ENCODE measurements at regions not wholly inside any gene's neighbourhood (a gene's known extent, or its start where the extent isn't known, plus 50 kb on each side); places are given as distances from the start of the nearest gene placed in this dataset.

- DNase-seq: no peak
Measured at GRCh38 chrX:42946544-42947194, 168.7 kb upstream of the PPP1R2C start.

- DNase-seq: peak; percentile 72
Measured at GRCh38 chrX:42948723-42949657, 171.0 kb upstream of the PPP1R2C start.

DNA sequence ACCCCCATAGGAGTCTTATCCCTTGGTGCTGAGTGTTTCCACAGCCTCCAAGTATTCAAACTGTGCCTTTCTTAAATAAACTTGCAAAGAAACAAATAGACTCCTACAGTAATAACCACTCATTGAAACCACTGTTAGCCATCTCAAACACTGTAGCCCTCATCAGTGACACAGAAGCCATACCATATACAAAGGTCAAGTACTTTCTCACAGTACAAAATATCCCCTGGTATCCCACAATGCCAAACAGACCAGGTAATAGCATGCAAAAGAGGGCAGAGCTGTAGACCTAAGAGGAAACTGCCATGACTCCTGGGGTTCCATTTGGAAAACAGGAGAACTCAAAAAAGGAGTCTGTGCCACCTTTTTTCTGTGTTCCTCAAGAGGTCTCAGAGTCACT is 173.8 kb upstream of the PPP1R2C start:
- no peak for DNase-seq

- no peak for DNase-seq
Measured at GRCh38 chrX:42952621-42953020, 174.7 kb upstream of the PPP1R2C start.

- no peak for DNase-seq
Measured at GRCh38 chrX:42954880-42955279, 176.9 kb upstream of the PPP1R2C start.

DNA sequence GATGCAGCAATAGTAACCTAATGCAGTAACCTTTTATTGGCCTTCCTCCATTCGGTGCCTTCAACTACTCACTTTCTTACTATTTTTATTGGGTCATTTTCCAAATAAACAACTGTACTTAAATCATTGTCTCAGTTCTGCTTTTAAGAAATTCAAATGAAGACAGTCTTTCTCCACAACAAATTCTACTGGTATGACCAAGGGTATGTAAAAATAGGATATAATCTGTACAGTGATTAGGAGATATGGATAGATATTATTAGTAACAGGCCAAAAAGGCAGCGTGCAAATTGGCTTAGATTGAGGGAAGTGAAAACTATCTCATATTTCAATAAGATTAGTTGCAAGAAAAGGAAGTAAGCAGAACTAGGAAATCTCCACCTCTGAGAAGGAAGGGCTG is 177.4 kb upstream of the PPP1R2C start:
- DNase-seq: no peak

DNA sequence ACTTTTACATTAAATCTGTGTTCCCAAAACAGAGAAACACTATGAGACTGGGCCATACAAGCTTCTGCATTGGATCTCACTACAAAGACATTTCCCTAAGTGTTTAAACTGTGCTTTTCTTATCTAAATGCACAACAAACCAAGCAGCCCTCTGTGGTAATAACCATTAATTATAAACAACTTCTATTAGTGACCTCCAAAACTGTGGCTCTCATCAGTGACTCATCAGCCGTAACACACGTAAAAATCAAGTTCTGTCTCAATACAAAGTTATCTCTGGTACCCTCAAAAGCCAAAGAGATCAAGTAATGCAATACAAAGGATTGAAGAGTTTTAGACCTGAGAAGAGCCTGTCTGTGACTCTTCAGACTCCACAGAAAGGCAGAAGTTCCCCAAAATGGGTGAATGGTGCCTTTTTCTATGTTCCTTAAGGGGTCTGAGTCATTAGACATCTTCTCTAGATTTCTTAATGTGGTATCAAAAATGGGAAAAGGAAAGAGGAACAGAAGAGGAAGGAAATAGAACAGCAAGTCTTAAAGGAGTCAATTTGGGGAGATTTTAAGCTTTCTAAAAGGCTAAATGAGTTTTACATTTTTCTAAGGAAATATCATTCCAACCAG is 189.8 kb upstream of the PPP1R2C start:
- DNase-seq: no peak

DNA sequence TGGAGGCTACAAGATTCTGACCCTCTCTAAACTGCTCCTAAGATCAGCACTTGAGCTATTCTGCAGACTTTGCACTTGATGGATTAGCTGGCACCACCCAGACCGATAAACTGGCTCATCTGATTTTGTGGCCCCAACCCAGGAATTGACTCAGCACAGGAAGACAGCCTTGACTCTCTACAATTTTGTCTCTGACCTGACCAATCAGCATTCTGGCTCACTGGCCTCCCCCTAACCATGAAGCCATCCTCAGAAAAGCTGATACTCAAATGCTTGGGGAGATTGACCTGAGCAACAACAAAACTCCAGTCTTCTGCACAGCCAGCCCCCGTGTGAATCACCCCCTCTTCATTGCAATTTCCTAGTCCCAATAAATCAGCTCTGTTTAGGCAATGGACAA is 195.4 kb upstream of the PPP1R2C start:
- DNase-seq: no peak

GRCh38 chrX:42975906-42976305 is 197.9 kb upstream of the PPP1R2C start:
- no peak for DNase-seq

- DNase-seq: no peak
Measured at GRCh38 chrX:42976746-42977366, 198.9 kb upstream of the PPP1R2C start.

GRCh38 chrX:42978655-42979379 is 200.9 kb upstream of the PPP1R2C start:
- no peak for DNase-seq

DNA sequence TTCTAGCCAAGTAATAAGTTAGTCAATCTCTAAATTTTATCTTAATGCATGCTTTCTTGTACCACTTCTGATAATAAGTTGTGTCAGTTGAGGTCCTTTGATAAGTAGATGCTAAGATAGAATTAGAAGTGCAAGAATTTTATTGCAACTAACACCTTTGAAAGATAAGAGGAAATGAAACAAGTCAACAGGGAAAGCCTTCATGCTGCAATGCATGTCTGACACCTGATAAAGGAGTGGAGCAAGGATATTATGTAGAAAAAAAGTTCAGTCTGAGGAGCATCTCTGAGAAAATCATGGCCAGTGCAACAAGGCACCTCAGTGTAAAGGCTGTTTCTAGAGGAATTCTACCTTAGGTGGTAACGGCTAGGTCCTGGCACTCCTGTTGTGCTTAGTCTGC is 210.7 kb upstream of the PPP1R2C start:
- no peak for DNase-seq

DNA sequence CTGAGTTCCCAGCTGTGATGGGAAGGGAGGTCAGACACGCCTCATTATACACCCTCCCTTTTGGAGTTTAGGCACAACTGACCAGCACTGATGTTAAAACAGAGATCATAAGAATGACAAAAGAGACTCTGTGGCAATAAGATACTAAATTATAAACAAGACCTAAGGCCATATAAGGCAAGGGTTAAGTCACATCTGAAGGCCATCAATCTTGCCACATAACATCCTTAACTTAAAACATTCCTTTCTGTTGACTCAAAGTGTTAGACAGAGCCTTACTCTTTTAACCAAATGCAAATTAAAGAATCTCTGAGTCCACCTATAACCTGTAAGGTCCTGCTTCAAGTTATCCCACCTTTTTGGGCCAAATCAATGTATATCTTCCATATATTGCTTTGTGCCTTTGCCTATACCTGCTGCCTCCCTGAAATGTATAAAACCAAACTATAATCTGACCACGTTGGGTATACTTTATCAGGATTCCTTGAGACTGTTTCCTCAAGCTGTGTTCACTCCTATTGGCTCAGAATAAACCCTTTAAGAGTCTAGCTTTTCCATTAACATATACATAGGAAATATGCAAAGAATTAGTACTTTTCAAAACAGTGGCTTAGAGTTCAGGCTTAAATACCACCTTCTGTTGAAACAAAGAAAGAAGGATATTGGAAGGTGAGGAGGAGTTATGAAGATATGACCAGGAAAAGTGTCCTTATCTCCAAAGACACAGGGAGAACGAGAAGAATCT is 214.4 kb upstream of the PPP1R2C start:
- no peak for DNase-seq

DNA sequence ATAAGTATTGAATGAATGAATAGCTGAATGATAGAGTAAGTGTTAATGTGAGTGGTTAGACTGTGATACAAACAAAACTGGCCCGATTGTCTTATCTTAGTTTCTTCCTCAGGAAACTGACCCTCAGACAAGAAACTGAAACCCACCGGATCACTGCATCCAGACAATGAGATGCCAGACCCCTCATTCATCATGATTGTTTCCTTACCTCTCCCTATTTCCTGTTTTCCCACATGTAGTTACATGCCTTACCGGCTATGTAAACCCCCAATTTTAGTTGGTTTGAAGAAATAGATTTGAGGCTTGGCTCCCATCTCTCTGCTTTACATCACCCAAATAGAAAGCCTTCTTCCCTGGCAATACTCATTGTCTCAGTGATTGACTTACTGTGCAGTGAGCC is 218.9 kb upstream of the PPP1R2C start:
- no peak for DNase-seq

DNA sequence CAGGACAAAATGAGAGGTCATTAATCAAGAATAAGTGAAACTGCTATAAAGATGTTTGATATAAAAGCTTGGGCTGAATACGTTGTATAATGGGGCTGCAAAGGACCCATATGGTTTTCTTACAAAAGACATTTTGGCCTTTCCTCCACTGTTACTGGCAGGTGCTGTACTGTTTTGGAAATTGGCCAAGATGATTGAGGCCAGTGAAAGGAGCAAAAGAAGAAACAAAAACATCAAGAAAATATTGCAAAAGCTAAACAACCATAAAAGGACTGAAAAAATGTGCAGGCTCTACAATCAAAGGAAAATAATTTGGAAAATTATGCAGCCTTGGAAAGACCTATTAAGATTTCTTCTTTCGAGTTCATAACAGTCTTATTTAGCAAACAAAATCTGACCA is 222.2 kb upstream of the PPP1R2C start:
- no peak for DNase-seq

DNA sequence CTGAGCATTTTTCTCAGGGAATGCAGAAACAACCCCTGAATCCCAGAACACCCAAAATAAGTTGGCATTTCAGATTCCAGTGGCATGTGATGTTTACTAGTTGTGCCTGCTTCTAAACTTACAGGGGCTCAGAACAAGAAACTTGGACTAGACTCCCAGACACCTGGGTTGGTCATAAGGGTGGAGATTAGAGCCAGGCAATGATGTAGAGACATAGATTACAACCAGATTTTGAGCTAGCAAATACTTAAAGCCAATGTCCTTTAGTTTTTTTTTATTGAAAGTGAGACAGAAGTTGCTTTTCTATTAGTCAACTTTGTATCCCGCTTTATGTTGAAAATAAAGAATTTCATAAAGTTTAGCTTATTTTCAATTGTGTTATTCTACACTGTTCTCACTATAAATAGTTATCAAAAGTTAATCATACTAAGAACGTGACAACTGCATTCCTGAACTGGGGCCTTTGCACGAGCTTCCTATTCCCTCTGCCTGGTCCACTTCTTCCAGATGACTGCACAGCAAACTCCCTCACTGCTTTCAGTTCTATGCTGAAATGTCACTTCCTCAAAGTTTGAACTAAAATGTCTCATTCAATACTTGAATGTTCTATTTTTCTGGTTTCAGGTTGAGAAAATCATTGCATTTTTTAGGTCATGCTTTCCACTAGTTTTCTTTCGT is 224.7 kb upstream of the PPP1R2C start:
- DNase-seq: no peak

GRCh38 chrX:43003204-43003565 is 225.2 kb upstream of the PPP1R2C start:
- DNase-seq: no peak

GRCh38 chrX:43003939-43004338 is 226.0 kb upstream of the PPP1R2C start:
- DNase-seq: no peak

DNA sequence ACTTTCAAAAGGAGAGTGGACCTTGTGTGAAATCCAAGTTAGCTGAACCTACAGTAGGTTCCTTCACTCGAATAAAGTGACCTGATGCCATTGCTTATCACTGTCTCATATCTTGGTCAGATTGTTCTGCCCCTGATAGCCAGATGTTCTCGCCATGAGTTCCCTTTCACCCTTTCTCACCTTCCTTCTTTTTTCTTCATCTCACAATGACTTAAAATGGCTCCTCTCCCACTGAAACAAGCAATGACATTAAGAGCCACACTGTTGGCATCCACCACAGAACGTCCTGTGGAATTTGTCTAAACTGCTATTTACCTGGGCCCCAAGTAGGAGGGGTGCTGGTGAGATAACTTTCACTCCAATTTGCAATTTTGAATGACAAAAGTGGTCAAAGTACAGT is 227.6 kb upstream of the PPP1R2C start:
- DNase-seq: no peak

- DNase-seq: no peak
Measured at GRCh38 chrX:43008356-43008755, 230.4 kb upstream of the PPP1R2C start.

DNA sequence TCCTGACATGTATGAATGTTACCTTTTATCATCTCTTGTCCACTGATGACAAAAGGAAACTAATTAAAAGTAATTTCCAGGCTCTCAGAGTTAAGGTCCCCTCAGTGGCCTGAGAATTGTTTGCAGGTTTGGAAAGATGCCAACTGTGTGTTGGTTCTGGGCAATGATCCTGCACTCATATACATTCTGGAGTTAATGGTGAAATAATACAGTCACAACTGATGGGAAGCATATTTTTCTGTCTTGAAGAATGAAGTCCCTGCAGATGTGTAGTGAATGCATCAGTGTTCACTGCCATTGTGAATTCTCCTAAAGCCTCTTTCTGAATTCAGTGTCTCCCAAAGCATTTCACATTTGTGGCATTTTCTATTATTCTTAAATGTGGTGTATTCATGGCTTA is 238.1 kb upstream of the PPP1R2C start:
- peak; percentile 10 for DNase-seq
